Prostate gland (tissue), 2 donors: ENCODE measurements at regions not wholly inside any gene's neighbourhood (a gene's known extent, or its start where the extent isn't known, plus 50 kb on each side); places are given as distances from the start of the nearest gene placed in this dataset.

Experiments
- DNase-seq: peaks from one replicate; pipeline ENCODE4 v3.0.0-alpha.2; 2019; ENCODE audit warnings: low spot score
- H3K27ac ChIP-seq, 2 donors: fragments of 200-600 bp; sonication (generic); 2 replicates each; pipeline ENCODE4 v1.5.1; 2017 to 2019
- H3K27me3 ChIP-seq: fragments of 200-600 bp; sonication (generic); replicated peaks from 2 replicates; pipeline ENCODE4 v1.5.1; 2019; ENCODE audit not compliant: insufficient read depth
- H3K36me3 ChIP-seq, 2 donors: fragments of 200-600 bp; sonication (generic); 1 replicate in 1 of 2; 2 replicates in 1 of 2; pipeline versions ENCODE4 v1.5.1 to v1.8.1; 2017 to 2019
- H3K4me1 ChIP-seq: fragments of 200-600 bp; sonication (generic); replicated peaks from 2 replicates; pipeline ENCODE4 v1.5.1; 2019
- H3K4me3 ChIP-seq, 2 donors: fragments of 200-600 bp; sonication (generic); 2 replicates each; pipeline ENCODE4 v1.5.1; 2017 to 2019
- H3K9me3 ChIP-seq: fragments of 200-600 bp; sonication (generic); 2 replicates; pipeline ENCODE4 v1.5.1; 2017
- CTCF ChIP-seq, 4 experiments: fragments of 200-600 bp in 2 of 4; fragments of 450-650 bp in 2 of 4; sonication (generic) in 2 of 4; IDR thresholded peaks; 1 replicate in 3 of 4; 2 replicates in 1 of 4; pipeline ENCODE4 v1.5.1; 2016 to 2019; ENCODE audit warnings: antibody characterized with exemption in 4 of 4, mild to moderate bottlenecking in 2 of 4, moderate library complexity in 2 of 4
- POLR2A ChIP-seq: fragments of 450-650 bp; IDR thresholded peaks from one replicate; pipeline ENCODE4 v1.6.1; 2016; ENCODE audit warnings: antibody characterized with exemption, mild to moderate bottlenecking
- POLR2AphosphoS5 ChIP-seq: sonication (generic); formaldehyde crosslinking; IDR thresholded peaks from one replicate; pipeline ENCODE4 v1.6.1; 2017; ENCODE audit warnings: antibody characterized with exemption
- WGBS: methylation state at CpG from one replicate; pipeline ENCODE4 v1.1.5; 2018; 5-methylcytosine and 5-hydroxymethylcytosine counted together
- intact Hi-C: fragments of 100-400 bp; cut with DNase I; formaldehyde crosslinking; loops from one replicate; pipeline ENCODE4 v1.14.2; 2022

GRCh38 chr5:158600679-158601078 lies 499.0 kb downstream of the EBF1 start:
- no peak for TF ChIP-seq POLR2AphosphoS5
- TF ChIP-seq CTCF (IDR thresholded peaks at IDR 0.05) = no peak
- no peak for TF ChIP-seq POLR2A
- Histone ChIP-seq H3K36me3 (no peaks in the 10 kb centered on the region), H3K4me1 (no peaks in the 10 kb centered on the region), H3K27me3 (no peaks in the 10 kb centered on the region), H3K27ac (no peak overlapping the region), H3K9me3 (no peaks in the 10 kb centered on the region), H3K4me3 (no peak overlapping the region)
- 64% methylated on average over 3 of the region's 3 CpGs for WGBS
- intact Hi-C loops = no loop called here
- DNase-seq = no peak

- WGBS = 50% methylated on average over 2 of the region's 2 CpGs
- Histone ChIP-seq H3K4me3 (no peak overlapping the region), H3K4me1 (no peaks in the 10 kb centered on the region), H3K27me3 (no peaks in the 10 kb centered on the region), H3K27ac (no peak overlapping the region), H3K36me3 (no peaks in the 10 kb centered on the region), H3K9me3 (no peaks in the 10 kb centered on the region)
- intact Hi-C loops = no loop called here
- DNase-seq = no peak
- TF ChIP-seq CTCF (IDR thresholded peaks at IDR 0.05) (no peak), POLR2A (no peak), POLR2AphosphoS5 (no peak)
Measured at GRCh38 chr5:158599157-158599556, 500.6 kb downstream of the EBF1 start.

- no peaks in the 10 kb centered on the region for H3K4me1 ChIP-seq
- no peaks in the 10 kb centered on the region for H3K27me3 ChIP-seq
- 45% methylated on average over 5 of the region's 5 CpGs for WGBS
Measured at GRCh38 chr5:158594595-158595242, 505.0 kb downstream of the EBF1 start.

GRCh38 chr5:158593925-158594324 lies 505.8 kb downstream of the EBF1 start:
- TF ChIP-seq POLR2A (no peak), POLR2AphosphoS5 (no peak), CTCF (IDR thresholded peaks at IDR 0.05) (no peak)
- intact Hi-C loops = no loop called here
- no peak overlapping the region for H3K27ac ChIP-seq
- 88% methylated on average over 1 of the region's 1 CpG for WGBS
- H3K9me3 ChIP-seq = no peaks in the 10 kb centered on the region
- no peaks in the 10 kb centered on the region for H3K36me3 ChIP-seq
- H3K4me3 ChIP-seq = no peak overlapping the region
- H3K4me1 ChIP-seq = no peaks in the 10 kb centered on the region
- H3K27me3 ChIP-seq = no peaks in the 10 kb centered on the region
- DNase-seq = no peak

More at GRCh38 chr5:158594595-158595242, 505.0 kb downstream of the EBF1 start:
- Histone ChIP-seq H3K9me3 (no peaks in the 10 kb centered on the region), H3K4me3 (no peak overlapping the region), H3K27ac (no peak overlapping the region), H3K36me3 (no peaks in the 10 kb centered on the region)
- no peak for DNase-seq
- TF ChIP-seq POLR2AphosphoS5 (no peak), CTCF (IDR thresholded peaks at IDR 0.05) (no peak), POLR2A (no peak)
- intact Hi-C loops = no loop called here

- no peak for TF ChIP-seq POLR2A
- no peak for TF ChIP-seq CTCF (IDR thresholded peaks at IDR 0.05)
- TF ChIP-seq POLR2AphosphoS5 = no peak
- Histone ChIP-seq H3K4me1 (no peaks in the 10 kb centered on the region), H3K36me3 (no peaks in the 10 kb centered on the region), H3K27me3 (no peaks in the 10 kb centered on the region), H3K27ac (no peak overlapping the region), H3K9me3 (no peaks in the 10 kb centered on the region), H3K4me3 (no peak overlapping the region)
- 12% methylated on average over 7 of the region's 7 CpGs for WGBS
- intact Hi-C loops = no loop called here
- peak; percentile 10 for DNase-seq
Measured at GRCh38 chr5:158591301-158591863, 508.3 kb downstream of the EBF1 start.
